ENCODE measurements at regions not wholly inside any gene's neighbourhood (a gene's known extent, or its start where the extent isn't known, plus 50 kb on each side); places are given as distances from the start of the nearest gene placed in this dataset.

DNA sequence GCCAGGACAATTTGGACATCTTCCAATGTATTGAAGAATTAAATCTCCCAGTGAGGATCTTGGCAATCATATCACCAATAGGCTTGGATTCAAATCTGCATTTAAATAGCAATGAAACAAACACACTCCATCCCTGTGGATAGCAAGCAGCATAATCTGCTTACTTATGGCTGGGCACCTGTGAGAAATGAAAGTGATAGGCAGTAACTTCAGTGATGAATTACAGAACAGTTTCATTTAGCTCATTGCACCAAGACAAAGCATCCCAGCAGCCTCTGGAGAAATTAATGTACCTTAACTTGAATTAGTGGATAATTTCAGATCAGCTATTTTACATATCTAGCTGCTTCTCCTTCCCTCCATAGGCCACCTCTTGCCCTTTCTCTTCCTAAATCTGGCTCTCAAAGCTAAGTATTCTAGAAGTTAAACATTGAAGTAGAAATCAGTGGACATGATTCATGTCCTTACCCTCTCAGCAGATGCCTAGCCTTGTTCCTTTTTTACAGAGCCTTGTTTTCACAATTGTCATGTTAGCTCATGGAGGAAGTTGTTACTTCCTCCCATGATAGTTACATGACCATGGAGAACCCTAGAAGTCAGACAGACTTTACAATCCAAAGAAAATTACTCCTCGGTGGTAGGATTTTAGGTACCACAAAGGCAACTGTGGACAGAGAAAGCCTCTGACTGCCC is 88.5 kb upstream of the TACR1 start:
- TF ChIP-seq EZH2phosphoT487 (IDR thresholded peaks at IDR 0.05; ENCODE audit: borderline replicate concordance, low read length), result no peak
- TF ChIP-seq, protein P1, sequence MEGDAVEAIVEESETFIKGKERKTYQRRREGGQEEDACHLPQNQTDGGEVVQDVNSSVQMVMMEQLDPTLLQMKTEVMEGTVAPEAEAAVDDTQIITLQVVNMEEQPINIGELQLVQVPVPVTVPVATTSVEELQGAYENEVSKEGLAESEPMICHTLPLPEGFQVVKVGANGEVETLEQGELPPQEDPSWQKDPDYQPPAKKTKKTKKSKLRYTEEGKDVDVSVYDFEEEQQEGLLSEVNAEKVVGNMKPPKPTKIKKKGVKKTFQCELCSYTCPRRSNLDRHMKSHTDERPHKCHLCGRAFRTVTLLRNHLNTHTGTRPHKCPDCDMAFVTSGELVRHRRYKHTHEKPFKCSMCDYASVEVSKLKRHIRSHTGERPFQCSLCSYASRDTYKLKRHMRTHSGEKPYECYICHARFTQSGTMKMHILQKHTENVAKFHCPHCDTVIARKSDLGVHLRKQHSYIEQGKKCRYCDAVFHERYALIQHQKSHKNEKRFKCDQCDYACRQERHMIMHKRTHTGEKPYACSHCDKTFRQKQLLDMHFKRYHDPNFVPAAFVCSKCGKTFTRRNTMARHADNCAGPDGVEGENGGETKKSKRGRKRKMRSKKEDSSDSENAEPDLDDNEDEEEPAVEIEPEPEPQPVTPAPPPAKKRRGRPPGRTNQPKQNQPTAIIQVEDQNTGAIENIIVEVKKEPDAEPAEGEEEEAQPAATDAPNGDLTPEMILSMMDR (IDR thresholded peaks at IDR 0.05; ENCODE audit: low read depth, low read length, poor library complexity, severe bottlenecking), result no peak
- Histone ChIP-seq H3K27me3 (ENCODE audit: control insufficient read depth, low read length) (peaks cover 7% of the 10 kb centered on the region), H3K4me3 (ENCODE audit: low read length) (no peak overlapping the region), H3K36me3 (ENCODE audit: control insufficient read depth, low read length) (no peaks in the 10 kb centered on the region), H3K79me2 (ENCODE audit: control insufficient read depth, low read length) (no peaks in the 10 kb centered on the region), H3K9me2 (replicated peaks; ENCODE audit: control insufficient read depth, low read length) (no peaks in the 10 kb centered on the region), H4K20me1 (ENCODE audit: control insufficient read depth, insufficient read depth, low read depth, low read length) (no peaks in the 10 kb centered on the region), H3K9me3 (ENCODE audit: control insufficient read depth, insufficient read depth, low read length) (no peaks in the 10 kb centered on the region), H3K27ac (ENCODE audit: low read depth, low read length) (no peak overlapping the region), H3K4me2 (ENCODE audit: low read length) (no peak overlapping the region), H3F3A (ENCODE audit: control insufficient read depth, insufficient read depth) (no peaks in the 10 kb centered on the region), H3K4me1 (ENCODE audit: control insufficient read depth, low read length) (no peaks in the 10 kb centered on the region)

DNA sequence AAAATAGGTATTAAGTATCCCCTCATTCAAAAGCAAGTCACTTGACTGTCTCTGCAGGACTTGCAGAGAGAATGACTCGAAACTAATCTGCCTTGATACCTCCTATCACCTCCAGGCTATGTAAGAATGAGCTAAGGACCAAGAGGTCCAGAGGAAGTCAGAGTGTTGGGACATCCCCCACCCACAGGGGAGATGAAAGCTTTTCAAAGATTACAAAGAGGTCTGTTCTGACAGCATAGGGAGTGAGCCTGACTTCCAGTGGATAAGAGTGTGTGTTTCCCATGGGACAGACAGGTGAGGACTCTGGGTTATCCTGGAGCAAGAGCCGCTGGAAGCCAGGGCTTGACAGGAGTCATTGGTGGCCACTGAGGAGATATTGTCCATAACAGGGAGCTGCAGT is 85.0 kb upstream of the TACR1 start:
- no peaks in the 10 kb centered on the region for H3K9me3 ChIP-seq (ENCODE audit: control insufficient read depth, insufficient read depth, low read length)
- H3K9me2 ChIP-seq (replicated peaks; ENCODE audit: control insufficient read depth, low read length), result no peaks in the 10 kb centered on the region
- no peaks in the 10 kb centered on the region for H3F3A ChIP-seq (ENCODE audit: control insufficient read depth, insufficient read depth)
- no peak overlapping the region for H3K4me2 ChIP-seq (ENCODE audit: low read length)
- no peaks in the 10 kb centered on the region for H3K79me2 ChIP-seq (ENCODE audit: control insufficient read depth, low read length)
- H4K20me1 ChIP-seq (ENCODE audit: control insufficient read depth, insufficient read depth, low read depth, low read length), result no peaks in the 10 kb centered on the region
- no peak overlapping the region for H3K4me3 ChIP-seq (ENCODE audit: low read length)
- peaks cover 7% of the 10 kb centered on the region for H3K27me3 ChIP-seq (ENCODE audit: control insufficient read depth, low read length)
- no peak overlapping the region for H3K27ac ChIP-seq (ENCODE audit: low read depth, low read length)
- H3K36me3 ChIP-seq (ENCODE audit: control insufficient read depth, low read length), result no peaks in the 10 kb centered on the region
- TF ChIP-seq, protein P1 (IDR thresholded peaks at IDR 0.05; ENCODE audit: low read depth, low read length, poor library complexity, severe bottlenecking), result no peak
- TF ChIP-seq EZH2phosphoT487 (IDR thresholded peaks at IDR 0.05; ENCODE audit: borderline replicate concordance, low read length), result no peak
- no peaks in the 10 kb centered on the region for H3K4me1 ChIP-seq (ENCODE audit: control insufficient read depth, low read length)

DNA sequence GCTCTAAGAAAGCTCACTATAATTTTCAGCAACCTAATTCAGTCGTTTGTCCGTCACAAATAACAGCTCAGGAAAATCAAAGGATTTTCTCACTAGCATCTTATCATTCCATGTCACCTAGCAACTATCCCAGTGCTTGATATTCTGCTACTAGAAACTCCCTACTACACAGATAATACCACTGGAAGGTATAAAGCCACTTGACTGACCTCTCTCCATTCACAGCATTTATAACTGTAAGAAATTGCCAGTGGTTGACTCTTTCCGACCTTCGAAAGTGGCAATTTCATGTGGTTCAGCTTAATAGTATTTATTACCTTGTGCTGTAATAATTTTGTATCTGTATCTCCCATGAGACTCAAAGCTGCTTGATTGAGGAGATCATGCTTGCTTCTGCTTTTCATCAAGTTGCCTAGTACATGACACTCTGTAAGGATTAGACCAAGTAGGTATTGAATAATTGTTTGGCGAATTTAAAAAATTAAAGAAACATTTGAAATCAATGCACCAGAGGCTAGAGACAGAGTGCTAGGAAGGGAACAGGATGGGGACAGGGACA is 79.6 kb upstream of the TACR1 start:
- no peak for TF ChIP-seq EZH2phosphoT487 (IDR thresholded peaks at IDR 0.05; ENCODE audit: borderline replicate concordance, low read length)
- TF ChIP-seq, protein P1 (IDR thresholded peaks at IDR 0.05; ENCODE audit: low read depth, low read length, poor library complexity, severe bottlenecking), result no peak
- no peaks in the 10 kb centered on the region for H3K36me3 ChIP-seq (ENCODE audit: control insufficient read depth, low read length)
- H3K9me2 ChIP-seq (replicated peaks; ENCODE audit: control insufficient read depth, low read length), result no peaks in the 10 kb centered on the region
- H3K4me1 ChIP-seq (ENCODE audit: control insufficient read depth, low read length), result no peaks in the 10 kb centered on the region
- no peak overlapping the region for H3K4me2 ChIP-seq (ENCODE audit: low read length)
- H3K27me3 ChIP-seq (ENCODE audit: control insufficient read depth, low read length), result no peaks in the 10 kb centered on the region
- no peaks in the 10 kb centered on the region for H4K20me1 ChIP-seq (ENCODE audit: control insufficient read depth, insufficient read depth, low read depth, low read length)
- no peaks in the 10 kb centered on the region for H3F3A ChIP-seq (ENCODE audit: control insufficient read depth, insufficient read depth)
- no peak overlapping the region for H3K27ac ChIP-seq (ENCODE audit: low read depth, low read length)
- no peaks in the 10 kb centered on the region for H3K79me2 ChIP-seq (ENCODE audit: control insufficient read depth, low read length)
- no peaks in the 10 kb centered on the region for H3K9me3 ChIP-seq (ENCODE audit: control insufficient read depth, insufficient read depth, low read length)
- H3K4me3 ChIP-seq (ENCODE audit: low read length), result no peak overlapping the region
